COLO668 (cell line): ENCODE measurements at regions not wholly inside any gene's neighbourhood (a gene's known extent, or its start where the extent isn't known, plus 50 kb on each side); places are given as distances from the start of the nearest gene placed in this dataset.
"Not testable (repeated sequence)": the region's sequence is repeated elsewhere in the genome, so short reads cannot be mapped to it uniquely, and the experiment has no call there.

Experiments
- DNase-seq: peaks from one replicate; lab custom pipeline; 2025; ENCODE audit not compliant: unreplicated experiment; lab: John Stamatoyannopoulos, UW

DNA sequence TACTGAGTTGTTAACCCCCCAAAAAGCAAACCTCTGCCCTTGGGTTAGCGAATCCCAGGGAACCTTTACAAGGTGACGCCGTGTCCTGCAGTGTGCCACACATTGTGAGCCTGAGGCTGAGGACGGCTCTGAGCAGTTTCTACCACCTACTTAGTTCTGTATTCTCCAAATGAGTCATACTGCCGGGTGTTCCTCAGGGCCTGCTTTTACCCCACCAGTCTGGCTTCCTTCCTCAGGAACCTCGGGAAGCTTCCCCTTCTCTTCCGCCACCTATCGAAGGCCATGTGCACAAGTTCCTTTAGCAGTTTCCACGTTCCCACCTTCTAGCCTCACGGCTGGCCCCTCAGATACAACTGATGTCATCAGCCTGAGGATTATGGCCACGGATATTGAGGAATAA, 384.0 kb upstream of the TPM1 start:
- DNase-seq: no peak

- DNase-seq: no peak
Measured at GRCh38 chr15:62663547-62663946, 379.0 kb upstream of the TPM1 start.

- no peak for DNase-seq
Measured at GRCh38 chr15:62665449-62665848, 377.1 kb upstream of the TPM1 start.

DNA sequence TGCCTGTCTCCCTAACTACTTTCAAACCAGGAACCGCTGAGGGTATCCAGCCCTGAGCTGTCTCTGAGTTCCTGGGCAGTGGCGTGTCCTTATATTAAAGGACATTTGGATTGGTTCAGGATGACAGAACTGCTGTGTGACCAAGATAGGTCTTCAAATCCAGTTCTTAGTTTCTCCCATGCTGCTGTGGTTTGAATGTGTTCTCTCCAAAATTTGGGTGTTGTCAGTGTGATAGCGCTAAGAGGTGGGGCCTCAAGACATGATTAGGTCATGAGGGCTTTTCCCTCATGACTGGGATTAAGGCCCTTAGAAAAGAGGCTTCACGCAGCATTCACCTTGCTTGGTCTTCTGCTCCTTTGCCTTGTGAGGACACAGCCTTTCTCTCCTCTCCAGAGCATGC, 376.5 kb upstream of the TPM1 start:
- no peak for DNase-seq

GRCh38 chr15:62672268-62672667, 370.3 kb upstream of the TPM1 start:
- no peak for DNase-seq

GRCh38 chr15:62676891-62677290, 365.7 kb upstream of the TPM1 start:
- DNase-seq: no peak

- no peak for DNase-seq
Measured at GRCh38 chr15:62681939-62682896, 360.3 kb upstream of the TPM1 start.

- DNase-seq: not testable (repeated sequence)
Measured at GRCh38 chr15:62683192-62683591, 359.4 kb upstream of the TPM1 start.

DNA sequence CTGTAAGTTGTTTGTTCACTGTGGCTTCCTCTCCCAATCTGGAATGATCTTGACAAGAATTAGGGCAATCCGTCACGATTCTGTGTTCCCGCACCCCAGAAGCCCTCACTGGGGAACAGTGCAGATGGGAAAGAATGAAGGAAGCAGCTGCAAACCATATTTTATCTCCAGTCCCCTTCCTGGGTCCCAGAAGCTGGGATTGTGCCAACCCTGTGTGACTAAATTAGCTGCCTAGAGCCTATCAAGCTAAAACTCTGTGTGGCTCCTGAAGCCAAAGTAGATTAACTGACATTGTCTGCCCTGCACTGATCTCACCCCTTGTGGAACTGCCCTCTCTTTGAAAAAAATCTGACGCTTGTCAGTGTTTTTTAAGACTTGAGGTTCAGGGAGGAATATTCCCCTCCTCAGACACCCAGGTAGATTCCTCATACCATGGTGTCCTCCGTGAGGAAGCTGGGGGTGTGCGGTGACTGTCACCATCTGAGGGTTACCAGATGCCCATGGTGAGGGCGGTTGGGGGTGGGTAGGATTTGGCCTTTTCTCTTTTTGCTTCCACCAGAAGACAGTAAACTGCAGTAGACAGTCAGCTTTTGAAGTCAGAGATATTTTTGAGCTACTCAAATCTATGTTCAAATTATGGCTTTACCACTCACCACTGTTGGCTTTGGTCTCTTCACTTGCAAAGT, 358.3 kb upstream of the TPM1 start:
- DNase-seq: no peak

DNA sequence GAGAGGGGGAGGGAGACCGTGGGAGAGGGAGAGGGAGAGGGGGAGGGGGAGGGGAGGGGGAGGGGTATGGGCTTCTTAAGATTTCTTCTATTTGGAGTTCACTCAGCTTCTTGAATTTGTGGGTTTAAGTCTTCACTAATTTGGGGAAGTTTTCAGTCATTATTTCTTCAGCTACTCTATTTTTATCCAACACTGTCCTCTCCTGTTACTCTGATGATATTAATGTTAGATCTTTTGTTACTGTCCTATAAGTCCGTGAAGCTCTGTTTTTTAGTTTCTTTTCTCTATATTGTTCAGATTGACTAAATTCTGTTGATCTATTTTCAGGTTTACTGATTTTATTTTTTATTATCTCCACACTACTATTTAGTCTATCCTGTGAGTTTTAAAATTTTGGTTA, 351.5 kb upstream of the TPM1 start:
- no peak for DNase-seq

DNA sequence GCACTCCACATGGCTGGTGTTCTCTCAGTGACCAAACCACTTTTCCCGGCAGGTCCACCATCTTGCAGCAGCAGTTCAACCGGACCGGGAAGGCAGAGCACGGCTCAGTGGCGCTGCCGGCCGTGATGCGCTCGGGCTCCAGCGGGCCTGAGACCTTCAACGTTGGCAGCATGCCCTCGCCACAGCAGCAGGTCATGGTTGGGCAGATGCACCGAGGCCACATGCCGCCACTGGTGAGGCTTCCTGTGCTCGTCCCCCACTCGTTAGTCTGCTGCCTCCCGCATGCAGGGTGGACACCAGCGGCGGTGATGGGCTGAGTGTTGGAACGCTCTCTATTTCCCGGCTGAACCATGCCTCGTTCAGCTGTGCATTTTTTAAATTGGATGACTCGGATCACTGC, 344.9 kb upstream of the TPM1 start:
- no peak for DNase-seq

GRCh38 chr15:62698646-62699045, 343.9 kb upstream of the TPM1 start:
- DNase-seq: no peak

DNA sequence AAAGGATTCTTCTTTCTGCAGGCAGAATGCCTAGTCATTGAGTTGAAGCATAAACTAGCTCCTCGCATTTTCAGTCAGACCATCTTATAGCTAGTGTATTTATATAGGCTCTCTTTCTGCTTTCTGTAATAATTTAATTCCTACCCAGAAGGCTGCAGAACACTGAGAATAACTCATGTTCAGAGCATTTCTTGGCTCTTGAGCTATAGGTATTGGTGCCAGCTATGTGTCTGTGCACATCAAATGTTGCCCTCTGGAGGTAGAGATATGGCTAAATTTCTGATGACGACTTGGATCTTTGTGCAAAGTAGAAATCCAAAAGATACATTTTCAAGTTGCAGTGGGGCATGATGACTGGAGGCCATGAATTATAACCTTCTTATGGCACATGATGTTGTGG, 336.2 kb upstream of the TPM1 start:
- no peak for DNase-seq

DNA sequence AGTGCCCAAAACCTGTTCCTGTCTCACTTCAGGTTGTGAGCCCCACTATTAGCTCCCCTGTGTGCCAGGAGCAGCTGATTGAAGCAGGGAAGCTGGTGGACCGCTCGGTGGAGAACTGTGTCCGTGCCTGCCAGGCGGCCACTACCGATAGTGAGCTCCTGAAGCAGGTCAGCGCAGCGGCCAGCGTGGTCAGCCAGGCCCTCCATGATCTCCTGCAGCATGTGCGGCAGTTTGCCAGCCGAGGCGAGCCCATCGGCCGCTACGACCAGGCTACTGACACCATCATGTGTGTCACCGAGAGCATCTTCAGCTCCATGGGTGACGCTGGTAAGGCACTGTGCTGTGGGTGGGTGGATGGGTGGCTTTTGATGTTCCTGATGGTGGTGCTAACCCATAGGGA, 334.1 kb upstream of the TPM1 start:
- no peak for DNase-seq

DNA sequence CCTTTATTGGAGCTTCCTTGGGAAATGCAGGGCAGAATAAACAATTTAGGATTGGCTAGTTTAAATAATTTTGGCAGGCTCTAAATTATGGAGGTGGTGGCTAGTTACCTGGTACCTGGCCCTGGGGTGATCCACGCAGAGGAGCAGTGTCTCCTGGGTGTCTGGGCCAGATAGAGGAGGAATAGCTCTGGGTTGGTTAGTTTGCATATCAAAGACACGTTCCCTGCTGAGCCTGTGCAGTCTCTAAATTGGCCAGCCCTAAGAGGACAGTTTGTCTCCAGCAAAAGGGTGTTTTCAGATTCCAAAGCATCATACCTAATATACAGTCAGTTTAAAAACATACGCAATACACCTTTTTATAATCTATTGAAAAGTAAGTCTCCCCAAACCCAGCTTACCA, 333.3 kb upstream of the TPM1 start:
- no peak for DNase-seq

DNA sequence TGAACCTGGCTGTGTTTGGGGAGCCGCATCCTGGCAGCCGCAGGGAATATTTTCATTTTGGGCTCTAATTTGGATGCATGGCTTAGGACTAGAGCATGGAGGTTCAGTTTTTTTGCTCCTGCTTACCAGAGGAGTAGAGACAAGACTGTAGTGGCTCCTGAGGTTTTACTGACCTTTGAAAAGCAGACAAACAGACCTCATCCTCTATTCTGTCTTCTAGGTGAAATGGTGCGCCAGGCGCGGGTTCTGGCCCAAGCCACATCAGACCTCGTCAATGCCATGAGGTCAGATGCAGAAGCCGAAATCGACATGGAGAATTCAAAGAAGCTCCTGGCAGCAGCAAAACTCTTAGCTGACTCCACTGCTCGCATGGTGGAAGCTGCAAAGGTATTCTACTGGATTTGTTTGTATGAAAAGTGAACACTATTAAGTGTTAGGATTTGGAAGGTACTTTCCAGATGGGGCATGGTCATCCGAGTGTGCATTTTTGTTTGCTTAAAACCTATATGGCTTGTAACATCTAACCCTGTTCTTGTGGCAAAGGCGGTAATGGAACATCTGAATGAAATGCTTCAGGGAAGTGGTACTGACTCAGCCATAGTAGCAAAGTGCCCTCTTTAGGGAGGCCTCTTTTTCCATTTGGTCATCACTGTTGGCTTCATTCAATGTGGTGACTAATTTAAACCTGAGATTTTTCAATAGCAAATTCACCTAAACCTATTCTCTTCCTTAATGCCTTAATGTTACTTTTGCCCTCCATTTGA, 330.7 kb upstream of the TPM1 start:
- DNase-seq: no peak

- no peak for DNase-seq
Measured at GRCh38 chr15:62712455-62712839, 330.1 kb upstream of the TPM1 start.

DNA sequence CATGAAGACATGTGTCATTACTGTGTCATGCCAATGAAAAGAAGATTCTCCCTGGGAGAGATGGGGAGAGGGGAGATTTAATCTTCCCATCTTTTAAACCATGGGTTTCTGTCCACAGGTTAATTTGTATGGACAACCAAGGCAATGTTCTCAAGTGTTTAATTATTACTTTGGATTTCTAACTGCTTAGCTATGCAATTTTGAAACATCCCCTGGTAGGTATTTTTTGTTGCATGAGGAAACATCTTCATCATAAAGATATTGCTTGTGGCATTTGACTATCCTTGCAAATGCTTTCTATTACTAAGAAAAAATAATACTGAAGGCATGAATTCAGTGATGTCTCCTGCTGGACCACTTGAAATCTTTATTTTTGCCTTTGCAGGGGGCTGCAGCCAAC, 326.6 kb upstream of the TPM1 start:
- DNase-seq: no peak

DNA sequence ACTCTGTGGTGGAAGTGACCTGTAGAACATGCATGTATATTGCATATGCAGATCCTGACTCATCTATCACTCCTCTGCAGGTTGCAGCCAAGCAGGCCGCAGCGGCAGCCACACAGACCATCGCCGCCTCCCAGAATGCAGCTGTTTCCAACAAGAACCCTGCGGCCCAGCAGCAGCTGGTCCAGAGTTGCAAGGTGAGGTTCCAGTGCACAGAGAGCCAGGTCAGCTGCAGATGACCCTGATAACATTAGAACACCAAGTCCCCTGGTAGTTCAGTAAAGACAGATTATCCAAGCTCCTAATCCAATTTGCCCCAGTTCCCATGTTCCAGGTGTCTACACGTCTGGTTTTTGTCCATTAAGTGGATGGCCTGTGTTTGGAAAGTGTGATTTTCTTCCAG, 325.1 kb upstream of the TPM1 start:
- no peak for DNase-seq

DNA sequence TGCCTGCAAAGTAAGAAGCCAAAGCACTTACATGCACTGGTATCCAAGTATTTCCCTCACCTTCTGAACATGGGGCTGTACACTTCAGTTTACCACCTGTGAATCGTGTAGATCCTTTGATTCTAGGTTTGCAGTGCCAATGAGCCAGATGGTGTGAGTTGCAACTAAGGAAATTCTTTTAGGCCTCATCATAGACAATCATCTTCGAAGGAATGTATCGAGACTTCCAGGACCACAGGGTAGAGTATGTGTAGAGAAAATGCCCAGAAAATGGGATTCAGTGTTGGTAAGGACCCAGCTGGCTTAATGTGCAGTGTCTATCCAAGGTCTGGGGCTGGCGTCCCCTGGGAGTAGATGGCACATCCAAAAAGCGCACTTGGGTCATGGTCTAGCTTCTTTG, 323.2 kb upstream of the TPM1 start:
- DNase-seq: no peak

GRCh38 chr15:62722237-62722636, 320.3 kb upstream of the TPM1 start:
- no peak for DNase-seq

DNA sequence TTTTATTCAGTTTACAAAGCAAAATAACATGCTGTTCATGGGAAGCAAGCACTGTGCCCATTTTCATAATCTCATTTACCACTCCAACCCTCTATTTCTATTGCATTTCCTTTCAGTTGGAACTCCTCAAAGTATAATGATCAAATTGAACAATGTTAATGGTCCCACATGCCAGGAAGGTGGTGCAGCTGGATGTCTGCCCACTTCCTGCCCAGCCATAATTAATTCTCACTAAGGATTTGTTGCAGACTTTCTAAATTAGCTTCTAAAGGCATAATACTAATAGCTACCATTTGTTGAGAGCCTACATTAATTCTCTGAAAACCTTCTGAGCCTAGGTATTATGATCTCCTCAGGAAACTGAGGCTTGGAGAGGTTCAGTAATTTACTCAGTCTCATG, 316.1 kb upstream of the TPM1 start:
- DNase-seq: no peak
